Osteoblast (primary cell): ENCODE measurements at regions not wholly inside any gene's neighbourhood (a gene's known extent, or its start where the extent isn't known, plus 50 kb on each side); places are given as distances from the start of the nearest gene placed in this dataset.

Experiments
- DNase-seq: peaks from one replicate; pipeline ENCODE4 v3.0.0; 2011; ENCODE audit warnings: low spot score, mixed read lengths; ENCODE audit not compliant: insufficient read length; ENCODE audit errors: missing footprints
- H2AFZ ChIP-seq: 2 replicates; pipeline ENCODE4 v1.6.0; 2011; ENCODE audit warnings: mild to moderate bottlenecking, low read length
- H3K27ac ChIP-seq: 2 replicates; pipeline ENCODE4 v1.5.1; 2011; ENCODE audit warnings: mild to moderate bottlenecking, low read depth, low read length, moderate library complexity
- H3K27me3 ChIP-seq: 2 replicates; pipeline ENCODE4 v1.6.0; 2012; ENCODE audit warnings: mild to moderate bottlenecking, control low read depth, inconsistent platforms, low read length, moderate library complexity; ENCODE audit not compliant: insufficient read depth
- H3K36me3 ChIP-seq: 2 replicates; pipeline ENCODE4 v1.5.1; 2011; ENCODE audit warnings: mild to moderate bottlenecking, low read length, control low read depth, moderate library complexity; ENCODE audit not compliant: insufficient read depth
- H3K4me1 ChIP-seq: 2 replicates; pipeline ENCODE4 v1.5.1; 2011; ENCODE audit warnings: mild to moderate bottlenecking, low read length, control low read depth, moderate library complexity; ENCODE audit not compliant: insufficient read depth
- H3K4me2 ChIP-seq: 2 replicates; pipeline ENCODE4 v1.6.0; 2011; ENCODE audit warnings: mild to moderate bottlenecking, low read length; ENCODE audit not compliant: insufficient read depth
- H3K4me3 ChIP-seq: fragments of 200-600 bp; sonication (generic); 3 replicates; pipeline ENCODE4 v1.5.1; 2012; ENCODE audit warnings: mild to moderate bottlenecking, low read length, inconsistent platforms; ENCODE audit not compliant: insufficient read depth
- H3K79me2 ChIP-seq: 2 replicates; pipeline ENCODE4 v1.6.0; 2012; ENCODE audit warnings: mild to moderate bottlenecking, low read length, control low read depth, inconsistent platforms; ENCODE audit not compliant: insufficient read depth
- H3K9me3 ChIP-seq: 2 replicates; pipeline ENCODE4 v1.5.1; 2011; ENCODE audit warnings: low read depth, low read length, control low read depth
- H4K20me1 ChIP-seq: 2 replicates; pipeline ENCODE4 v1.6.0; 2012; ENCODE audit warnings: mild to moderate bottlenecking, low read length, control low read depth; ENCODE audit not compliant: insufficient read depth
- CTCF ChIP-seq: IDR thresholded peaks from 2 replicates; pipeline ENCODE4 v1.5.1; 2011; ENCODE audit warnings: mild to moderate bottlenecking, low read depth, low read length, moderate library complexity; ENCODE audit errors: extremely low read depth

- no peak for DNase-seq
- no peaks in the 10 kb centered on the region for H3K79me2 ChIP-seq
- no peak for TF ChIP-seq CTCF
- H3K9me3 ChIP-seq, result no peaks in the 10 kb centered on the region
- H2AFZ ChIP-seq, result no peak overlapping the region
- no peaks in the 10 kb centered on the region for H4K20me1 ChIP-seq
- H3K4me2 ChIP-seq, result no peak overlapping the region
- H3K4me1 ChIP-seq, result no peaks in the 10 kb centered on the region
- no peak overlapping the region for H3K27ac ChIP-seq
- H3K27me3 ChIP-seq, result no peaks in the 10 kb centered on the region
- no peak overlapping the region for H3K4me3 ChIP-seq
- H3K36me3 ChIP-seq, result no peaks in the 10 kb centered on the region
Measured at GRCh38 chr1:177597393-177597792, 372.5 kb downstream of the SEC16B start.

GRCh38 chr1:177596485-177596884 lies 373.4 kb downstream of the SEC16B start:
- no peaks in the 10 kb centered on the region for H3K36me3 ChIP-seq

GRCh38 chr1:177593105-177593504 lies 376.8 kb downstream of the SEC16B start:
- TF ChIP-seq CTCF, result no peak
- H3K27me3 ChIP-seq, result no peaks in the 10 kb centered on the region
- no peaks in the 10 kb centered on the region for H4K20me1 ChIP-seq
- no peaks in the 10 kb centered on the region for H3K9me3 ChIP-seq
- no peaks in the 10 kb centered on the region for H3K79me2 ChIP-seq
- H3K4me2 ChIP-seq, result no peak overlapping the region
- H3K4me1 ChIP-seq, result no peaks in the 10 kb centered on the region
- no peak overlapping the region for H3K27ac ChIP-seq
- no peak overlapping the region for H3K4me3 ChIP-seq
- no peak for DNase-seq
- no peak overlapping the region for H2AFZ ChIP-seq
- no peaks in the 10 kb centered on the region for H3K36me3 ChIP-seq

More at GRCh38 chr1:177596485-177596884, 373.4 kb downstream of the SEC16B start:
- Histone ChIP-seq H3K9me3 (no peaks in the 10 kb centered on the region), H3K27me3 (no peaks in the 10 kb centered on the region), H3K27ac (no peak overlapping the region), H4K20me1 (no peaks in the 10 kb centered on the region), H2AFZ (no peak overlapping the region), H3K4me3 (no peak overlapping the region), H3K4me1 (no peaks in the 10 kb centered on the region), H3K4me2 (no peak overlapping the region), H3K79me2 (no peaks in the 10 kb centered on the region)
- no peak for TF ChIP-seq CTCF
- no peak for DNase-seq

- Histone ChIP-seq H2AFZ (no peak overlapping the region), H3K27me3 (no peaks in the 10 kb centered on the region), H3K36me3 (no peaks in the 10 kb centered on the region), H3K9me3 (no peaks in the 10 kb centered on the region), H3K4me3 (no peak overlapping the region), H4K20me1 (no peaks in the 10 kb centered on the region), H3K4me2 (no peak overlapping the region), H3K79me2 (no peaks in the 10 kb centered on the region), H3K27ac (no peak overlapping the region), H3K4me1 (no peaks in the 10 kb centered on the region)
- TF ChIP-seq CTCF, result no peak
- DNase-seq, result no peak
Measured at GRCh38 chr1:177592624-177593023, 377.2 kb downstream of the SEC16B start.
